GM18519 (cell line): ENCODE measurements at regions not wholly inside any gene's neighbourhood (a gene's known extent, or its start where the extent isn't known, plus 50 kb on each side); places are given as distances from the start of the nearest gene placed in this dataset.

Experiments
- ATAC-seq: cut with Tn5 transposase; IDR thresholded peaks from one replicate; pipeline ENCODE4 v1.9.1; 2021; ENCODE audit warnings: mild to moderate bottlenecking, moderate library complexity; ENCODE audit not compliant: unreplicated experiment, low FRiP score

- ATAC-seq = no peak
Observed at GRCh38 chr17:77889866-77890760, 68.4 kb upstream of the TNRC6C start.

- ATAC-seq = no peak
Observed at GRCh38 chr17:77890771-77891170, 67.7 kb upstream of the TNRC6C start.

DNA sequence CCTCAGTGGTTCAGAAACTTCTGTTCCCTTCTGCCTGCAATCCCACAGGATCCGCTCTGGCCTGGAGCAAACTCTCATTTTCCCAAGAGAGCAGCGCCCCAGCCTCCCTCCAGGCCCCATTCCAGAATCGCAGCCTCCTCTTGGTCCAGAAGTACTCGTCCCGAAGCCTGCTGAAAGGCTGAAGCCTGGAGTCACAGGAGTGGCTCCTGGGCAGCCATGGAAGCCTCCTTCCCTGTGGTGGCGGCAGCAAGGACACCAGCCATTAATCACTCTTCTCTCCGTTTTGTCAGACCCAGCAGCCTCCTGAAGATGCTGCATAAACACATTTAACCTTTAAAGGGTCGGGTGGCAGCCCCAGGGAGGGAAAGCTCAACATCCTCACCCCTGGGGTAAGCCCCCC, 66.9 kb upstream of the TNRC6C start:
- no peak for ATAC-seq

GRCh38 chr17:77892031-77892430, 66.5 kb upstream of the TNRC6C start:
- no peak for ATAC-seq

GRCh38 chr17:77892469-77893143, 65.9 kb upstream of the TNRC6C start:
- no peak for ATAC-seq

GRCh38 chr17:77893144-77894044, 65.1 kb upstream of the TNRC6C start:
- no peak for ATAC-seq

GRCh38 chr17:77894126-77894956, 64.2 kb upstream of the TNRC6C start:
- no peak for ATAC-seq

DNA sequence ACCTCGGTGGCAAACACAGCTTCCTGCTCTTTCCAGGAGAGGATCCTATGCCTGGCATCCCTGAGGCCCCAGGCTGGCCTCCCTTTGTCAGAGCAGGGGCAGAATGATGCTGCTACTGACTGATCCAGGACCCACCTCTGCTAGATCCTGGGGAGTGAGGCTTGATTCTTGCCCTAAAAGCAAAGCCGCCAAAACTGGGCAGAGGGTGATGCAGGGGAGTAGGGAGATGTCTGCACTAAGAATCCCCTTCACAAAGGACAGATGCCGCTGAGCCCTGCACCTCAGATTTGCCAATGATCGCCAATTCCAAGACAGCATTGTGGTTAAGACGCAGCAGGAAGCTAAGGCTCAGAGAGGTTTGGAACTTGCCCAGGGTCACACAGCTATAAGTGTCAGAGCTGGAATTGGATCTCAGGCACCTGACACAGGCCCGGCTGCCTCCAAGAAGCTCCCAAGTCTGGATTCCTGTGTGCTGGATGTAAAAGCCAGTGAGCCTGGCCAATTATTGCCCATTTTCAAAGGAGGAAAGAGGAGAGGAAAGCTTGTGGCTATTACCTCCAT, 60.7 kb upstream of the TNRC6C start:
- no peak for ATAC-seq

- no peak for ATAC-seq
Observed at GRCh38 chr17:77898521-77899434, 59.7 kb upstream of the TNRC6C start.

- no peak for ATAC-seq
Observed at GRCh38 chr17:77899498-77899897, 59.0 kb upstream of the TNRC6C start.

DNA sequence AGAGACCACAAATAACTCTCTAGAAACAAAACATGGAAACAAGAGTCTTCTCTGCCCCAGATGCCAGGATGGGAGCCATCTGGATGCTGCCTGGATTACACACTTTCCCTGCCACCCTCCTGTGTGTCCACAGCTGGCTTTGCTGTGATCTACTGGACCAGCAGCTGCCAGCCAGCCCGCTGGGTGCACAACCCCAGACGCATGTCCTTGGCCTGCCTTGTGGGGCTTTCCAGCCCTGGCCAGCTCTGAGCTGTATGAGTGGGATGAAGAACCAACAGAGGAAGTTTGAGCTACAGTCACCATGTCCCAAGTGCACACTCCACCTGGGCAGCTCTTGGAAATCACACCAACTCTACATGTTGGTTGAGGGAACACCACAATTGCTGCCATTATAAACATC, 57.0 kb upstream of the TNRC6C start:
- ATAC-seq = no peak

DNA sequence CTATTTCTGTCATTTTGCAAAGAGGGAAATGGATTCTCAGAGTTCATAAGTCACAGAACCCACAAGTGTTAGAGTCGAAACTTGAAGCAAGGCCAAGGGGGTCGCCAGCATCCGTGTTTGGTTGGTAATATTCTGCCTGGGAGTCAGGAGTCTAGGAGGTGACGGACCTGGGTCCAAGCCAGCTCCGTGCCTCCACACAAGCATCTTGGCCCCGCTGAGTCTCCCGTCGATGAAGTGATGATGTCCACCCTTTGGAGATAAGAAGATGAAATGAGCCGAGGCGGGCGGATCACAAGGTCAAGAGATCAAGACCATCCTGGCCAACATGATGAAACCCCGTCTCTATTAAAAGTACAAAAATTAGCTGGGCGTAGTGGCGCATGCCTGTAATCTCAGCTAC, 53.2 kb upstream of the TNRC6C start:
- ATAC-seq = no peak

GRCh38 chr17:77905766-77906165, 52.7 kb upstream of the TNRC6C start:
- ATAC-seq = no peak

GRCh38 chr17:77906377-77906871, 52.1 kb upstream of the TNRC6C start:
- ATAC-seq = no peak

GRCh38 chr17:77907497-77908461, 50.7 kb upstream of the TNRC6C start:
- no peak for ATAC-seq

GRCh38 chr17:77908501-77908900, 50.0 kb upstream of the TNRC6C start:
- no peak for ATAC-seq
